ENCODE measurements at regions not wholly inside any gene's neighbourhood (a gene's known extent, or its start where the extent isn't known, plus 50 kb on each side); places are given as distances from the start of the nearest gene placed in this dataset.
"Not testable (repeated sequence)": the region's sequence is repeated elsewhere in the genome, so short reads cannot be mapped to it uniquely, and the experiment has no call there.

DNA sequence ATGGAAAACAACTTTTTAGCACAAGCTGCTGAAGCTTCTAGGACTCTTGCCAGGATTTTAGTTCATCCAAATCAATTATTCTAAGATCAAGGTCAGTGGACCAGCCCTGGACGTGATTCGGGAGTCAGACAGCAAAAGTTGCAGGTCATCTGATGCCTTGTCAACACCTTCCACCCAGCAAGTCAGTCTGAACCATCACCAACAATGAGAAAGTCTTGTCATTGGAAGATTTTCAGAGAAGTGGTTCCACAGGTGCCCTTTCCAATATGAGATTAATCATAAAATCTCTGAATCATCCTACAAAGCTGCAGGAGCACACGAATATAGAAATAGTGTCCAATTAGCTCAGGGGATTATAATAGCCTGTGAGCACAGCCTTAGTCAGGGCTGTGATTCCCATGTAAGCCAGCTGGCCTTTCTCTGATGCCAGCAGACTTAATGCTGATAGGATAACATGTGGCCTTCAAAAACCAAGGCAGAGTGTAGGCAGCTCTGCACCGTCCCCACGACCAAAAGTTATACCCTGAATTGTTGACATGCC, 445.0 kb upstream of the TRPC7 start:
- DNase-seq, result no peak

GRCh38 chr5:136809382-136809781, 444.0 kb upstream of the TRPC7 start:
- no peak for DNase-seq

- no peak for DNase-seq
Measured at GRCh38 chr5:136808756-136809155, 443.4 kb upstream of the TRPC7 start.

GRCh38 chr5:136805466-136805865, 440.1 kb upstream of the TRPC7 start:
- no peak for DNase-seq

DNA sequence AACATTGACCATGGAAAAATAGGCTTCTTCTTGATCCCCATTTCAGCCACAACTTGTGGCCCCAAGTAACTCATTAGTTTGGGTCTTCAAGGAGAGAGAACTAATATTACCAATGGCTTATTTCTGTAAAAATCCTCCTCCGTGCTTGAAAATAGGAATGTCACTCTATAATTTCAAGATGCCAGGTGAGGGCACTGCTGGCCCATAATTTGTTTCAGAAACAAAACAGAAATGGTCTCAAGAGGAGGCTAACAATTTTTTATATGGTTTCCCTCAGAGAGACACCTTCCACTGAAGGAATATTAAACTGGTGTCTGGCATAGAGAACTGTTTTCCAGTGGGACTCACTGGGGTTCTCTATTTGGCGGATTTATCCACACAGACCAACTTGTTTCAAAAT, 437.0 kb upstream of the TRPC7 start:
- DNase-seq, result peak; percentile 65

GRCh38 chr5:136799806-136800372, 434.5 kb upstream of the TRPC7 start:
- no peak for DNase-seq

GRCh38 chr5:136793300-136793699, 428.0 kb upstream of the TRPC7 start:
- no peak for DNase-seq

GRCh38 chr5:136781464-136781863, 416.1 kb upstream of the TRPC7 start:
- DNase-seq, result no peak

GRCh38 chr5:136780518-136780917, 415.2 kb upstream of the TRPC7 start:
- no peak for DNase-seq

DNA sequence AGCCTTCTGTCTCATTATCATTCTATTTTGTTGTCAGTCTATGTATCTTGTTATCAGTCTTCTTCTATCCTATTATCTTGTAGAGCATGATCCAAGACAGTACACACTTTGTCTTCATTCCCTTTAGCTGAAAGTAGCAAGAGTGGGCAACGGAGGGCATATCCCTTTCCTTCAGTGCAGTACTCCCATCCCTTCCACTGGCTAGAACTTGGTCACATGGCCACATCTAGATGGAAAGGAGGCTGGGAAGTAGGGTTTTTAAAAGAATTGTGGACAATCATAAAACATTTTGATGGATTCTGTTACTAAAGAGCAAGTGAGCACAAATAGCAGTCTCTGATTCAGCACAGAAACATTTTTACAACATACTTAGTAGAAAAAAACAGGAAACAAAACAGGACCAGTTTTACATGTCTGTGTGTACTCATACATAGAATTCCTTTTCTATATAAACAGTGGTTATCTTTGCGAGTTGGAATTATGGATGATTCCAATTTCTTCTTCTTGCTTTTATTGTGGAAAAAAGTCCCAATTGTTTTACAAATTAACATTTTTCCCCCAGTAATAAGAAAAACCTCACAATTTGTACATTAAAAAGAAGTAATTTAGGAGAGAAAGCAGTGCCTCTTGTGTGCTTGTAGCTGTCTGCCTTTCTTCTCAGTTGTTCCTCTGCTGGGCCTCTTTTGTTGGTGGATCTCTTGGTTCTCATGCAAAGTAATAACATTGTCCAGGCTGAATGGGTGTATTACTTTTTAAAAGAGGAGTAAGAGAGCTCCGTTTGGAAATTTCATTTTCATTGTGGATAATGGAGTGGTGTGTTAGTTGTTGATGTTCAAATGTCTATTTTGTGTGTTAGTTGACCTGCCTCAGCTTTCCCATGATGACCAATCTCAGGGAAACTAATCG, 410.9 kb upstream of the TRPC7 start:
- no peak for DNase-seq

- no peak for DNase-seq
Measured at GRCh38 chr5:136772491-136772890, 407.1 kb upstream of the TRPC7 start.

DNA sequence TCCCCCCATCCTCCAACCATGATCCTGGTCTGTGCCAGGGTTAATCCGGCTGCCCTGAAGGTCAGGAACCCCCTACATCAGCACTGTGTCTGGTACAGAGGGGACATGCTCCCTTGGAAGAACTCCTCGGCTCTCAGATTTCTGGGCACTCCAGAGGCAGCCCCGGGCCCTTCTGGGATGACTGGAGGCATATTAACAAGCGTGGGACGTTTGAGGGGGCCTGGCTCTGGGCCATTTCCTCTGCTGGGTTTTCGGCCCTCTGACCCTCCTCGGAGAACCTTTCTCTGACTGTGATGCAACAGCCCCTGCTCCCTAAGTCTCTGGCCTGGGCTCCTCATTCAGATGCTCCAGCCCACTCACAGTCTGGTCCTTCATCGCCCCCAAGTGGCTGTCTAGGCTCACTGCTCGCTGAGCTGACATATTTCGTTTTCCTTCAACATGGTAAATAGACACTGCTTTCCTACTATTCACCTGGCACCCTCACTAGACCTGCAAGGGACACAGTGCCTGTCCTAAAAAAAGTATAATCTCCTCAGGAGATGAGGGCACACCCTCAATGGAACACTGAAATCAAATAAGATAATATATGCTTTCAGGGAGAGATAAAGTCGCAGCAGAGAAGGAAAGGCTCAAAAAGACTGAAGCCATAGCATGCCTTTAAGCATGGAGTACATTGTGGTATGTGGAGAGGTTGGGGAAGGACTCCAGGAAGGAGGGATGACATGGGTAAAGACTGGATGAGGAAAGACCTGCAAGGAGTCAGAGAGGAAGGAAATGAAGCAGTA, 404.7 kb upstream of the TRPC7 start:
- peak; percentile 90 for DNase-seq

DNA sequence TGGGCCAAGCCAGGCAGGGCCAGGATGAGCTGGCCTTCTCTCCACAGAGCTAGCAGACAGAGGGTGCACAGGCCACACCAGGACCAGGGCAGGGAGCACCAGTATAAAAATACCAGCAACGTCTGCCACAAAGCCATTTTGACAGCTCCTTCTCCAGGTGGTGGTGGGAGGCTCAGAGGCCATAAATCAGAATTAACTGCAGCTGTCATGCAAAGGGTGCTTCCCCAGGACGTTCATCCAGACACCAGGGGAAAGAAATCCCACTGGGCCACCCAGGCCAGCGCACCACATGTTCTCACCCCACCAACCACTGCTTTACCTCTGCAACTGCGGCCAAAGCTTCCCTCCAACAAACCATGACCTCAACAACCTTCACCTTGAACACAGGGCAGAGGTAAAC, 403.7 kb upstream of the TRPC7 start:
- no peak for DNase-seq

- no peak for DNase-seq
Measured at GRCh38 chr5:136768457-136768856, 403.1 kb upstream of the TRPC7 start.

DNA sequence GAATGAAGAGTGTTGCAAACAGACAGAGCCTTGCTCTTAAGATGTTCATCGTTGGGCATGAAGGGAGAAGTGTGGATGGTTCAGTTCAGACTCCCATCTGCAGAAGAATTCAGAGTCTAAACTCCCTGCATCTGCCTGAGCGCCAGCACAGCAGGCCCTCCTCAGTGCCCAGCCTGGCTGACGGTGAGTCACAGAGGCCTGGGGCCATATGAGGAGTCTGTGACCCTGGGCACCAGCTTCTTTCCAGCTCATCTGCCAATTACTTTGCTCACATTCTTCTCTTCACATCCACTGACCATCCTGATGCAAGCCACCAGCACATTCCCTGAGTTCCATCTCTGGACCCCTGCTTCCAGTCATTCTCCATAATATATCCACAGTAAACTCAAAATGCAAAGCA, 401.1 kb upstream of the TRPC7 start:
- DNase-seq, result no peak

DNA sequence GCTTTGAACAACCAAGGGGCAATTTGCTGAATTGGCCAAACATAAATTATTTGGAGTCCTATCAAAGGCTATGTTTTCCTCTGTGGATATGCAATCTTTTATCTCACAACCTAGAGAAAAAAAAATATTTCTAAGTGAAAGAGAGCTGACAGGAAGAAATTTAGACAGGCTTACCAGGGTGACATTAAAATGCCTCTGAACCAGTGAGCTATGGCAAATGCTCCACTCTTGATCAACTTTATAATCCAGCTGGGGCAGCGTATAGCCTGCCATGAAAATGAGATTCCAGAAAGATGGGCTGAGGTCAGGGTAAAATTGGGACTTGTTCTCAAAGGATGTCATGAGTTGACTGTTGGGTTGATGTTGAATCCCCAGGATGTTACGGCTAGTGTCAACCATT, 399.3 kb upstream of the TRPC7 start:
- no peak for DNase-seq

DNA sequence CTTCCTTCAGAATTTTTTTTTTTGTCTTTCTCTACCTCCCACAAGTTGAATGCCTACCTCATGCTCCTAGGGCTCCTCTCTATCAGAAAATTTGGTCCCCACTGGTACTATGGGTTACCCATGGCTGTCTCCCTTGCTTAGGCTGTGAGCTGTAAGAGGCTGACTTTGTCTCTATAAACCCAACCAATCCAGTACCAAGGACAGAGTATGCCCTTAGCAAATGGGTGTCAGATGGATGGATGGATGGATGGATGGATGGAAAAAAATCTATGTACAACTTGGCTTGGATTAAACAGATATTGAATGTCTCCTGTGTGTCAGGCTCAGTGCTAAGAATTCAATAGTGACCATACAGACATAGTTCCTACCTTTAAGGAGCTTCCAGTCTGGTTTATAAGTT, 398.2 kb upstream of the TRPC7 start:
- no peak for DNase-seq

DNA sequence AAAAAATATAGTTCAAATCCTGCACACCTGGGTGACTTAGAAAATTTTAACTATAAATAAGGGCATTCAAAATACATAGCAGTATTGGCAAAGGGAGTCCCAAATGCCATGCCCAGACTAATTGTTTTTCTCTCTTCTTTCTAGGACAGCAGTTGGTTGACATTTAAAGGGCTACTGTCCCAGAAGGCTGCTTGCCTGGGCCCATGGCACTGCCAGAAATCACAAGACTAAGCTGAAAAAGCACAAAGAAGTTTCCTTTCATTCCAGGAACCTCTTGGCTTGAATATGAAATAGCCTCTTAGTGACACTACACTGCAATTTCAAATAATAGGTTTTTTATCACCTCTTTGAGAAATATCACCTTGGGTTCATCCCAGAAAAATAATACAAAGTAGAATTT, 388.9 kb upstream of the TRPC7 start:
- no peak for DNase-seq

DNA sequence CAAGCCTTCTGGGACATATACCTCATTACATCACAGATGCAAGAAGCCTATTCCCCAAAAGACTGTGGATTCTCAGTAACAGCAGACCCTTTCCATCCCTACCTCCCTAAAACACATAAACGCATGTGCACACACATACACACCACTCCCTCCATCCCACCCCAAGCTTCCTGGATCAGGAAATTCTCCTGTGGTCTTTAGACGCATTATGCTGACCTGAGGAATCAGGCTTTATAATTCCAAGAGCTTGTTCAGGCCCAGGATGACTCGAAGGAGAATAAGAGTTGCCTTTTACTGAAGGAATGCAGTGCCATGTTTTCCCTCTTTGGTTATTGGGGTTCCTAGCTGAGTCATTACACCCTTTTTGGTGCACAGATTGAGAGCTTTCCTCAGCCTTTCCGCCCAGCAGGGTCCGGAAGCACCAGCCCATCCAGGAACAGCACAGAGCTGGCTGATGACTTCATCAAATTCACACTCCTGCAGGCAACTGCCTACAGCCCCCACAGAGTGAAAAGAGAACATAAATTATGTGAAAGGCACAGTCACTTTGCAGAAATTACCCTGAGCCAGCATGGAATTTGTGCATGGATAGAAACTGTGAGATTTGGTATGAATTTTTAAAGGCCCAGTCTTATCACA, 385.0 kb upstream of the TRPC7 start:
- no peak for DNase-seq

GRCh38 chr5:136749016-136749415, 383.7 kb upstream of the TRPC7 start:
- DNase-seq, result no peak

DNA sequence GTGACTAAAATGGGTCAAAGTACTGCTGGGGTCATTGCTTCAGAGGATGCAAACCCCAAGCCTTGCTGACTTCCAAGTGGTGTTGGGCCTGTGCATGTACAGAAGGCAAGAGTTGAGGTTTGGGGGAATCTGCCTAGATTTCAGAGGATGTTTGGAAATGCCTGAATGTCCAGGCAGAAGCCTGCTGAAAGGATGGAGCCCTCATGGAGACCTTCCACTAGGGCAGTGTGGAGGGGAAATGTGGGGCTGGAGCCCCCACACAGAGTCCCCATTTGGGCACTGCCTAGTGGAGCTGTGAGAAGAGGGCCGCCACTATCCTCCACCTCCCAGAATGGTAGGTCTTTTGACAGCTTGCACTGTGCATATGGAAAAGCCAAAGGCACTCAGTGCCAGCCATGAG, 377.7 kb upstream of the TRPC7 start:
- DNase-seq, result no peak

DNA sequence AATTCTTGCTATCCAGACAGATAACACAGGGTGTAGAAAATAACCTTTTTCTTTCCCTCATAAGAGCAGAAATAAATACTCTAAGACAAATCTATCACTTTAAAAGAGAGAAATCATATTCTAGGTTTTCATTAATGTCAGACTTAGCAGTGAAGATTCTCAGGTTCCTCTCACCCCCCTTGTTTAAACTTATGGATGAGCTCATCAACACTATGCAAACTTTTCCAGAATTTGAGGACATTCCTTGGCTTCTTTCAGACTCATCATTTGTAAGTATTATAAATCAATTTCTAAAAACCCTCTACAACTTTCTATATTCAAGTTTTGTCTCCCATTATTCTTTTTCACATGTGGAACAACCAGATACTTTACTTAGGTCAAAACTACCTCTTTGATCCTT, 374.9 kb upstream of the TRPC7 start:
- DNase-seq, result no peak

- DNase-seq, result not testable (repeated sequence)
Measured at GRCh38 chr5:136739271-136739670, 373.9 kb upstream of the TRPC7 start.
